Renal cortical epithelial cell (primary cell): ENCODE measurements at regions not wholly inside any gene's neighbourhood (a gene's known extent, or its start where the extent isn't known, plus 50 kb on each side); places are given as distances from the start of the nearest gene placed in this dataset.

Experiments used
- DNase-seq: peaks from one replicate; pipeline ENCODE4 v3.0.0-alpha.2; 2011; ENCODE audit warnings: low read depth

GRCh38 chr10:89095701-89096391 is 105.2 kb downstream of the FAS start:
- DNase-seq = no peak

DNA sequence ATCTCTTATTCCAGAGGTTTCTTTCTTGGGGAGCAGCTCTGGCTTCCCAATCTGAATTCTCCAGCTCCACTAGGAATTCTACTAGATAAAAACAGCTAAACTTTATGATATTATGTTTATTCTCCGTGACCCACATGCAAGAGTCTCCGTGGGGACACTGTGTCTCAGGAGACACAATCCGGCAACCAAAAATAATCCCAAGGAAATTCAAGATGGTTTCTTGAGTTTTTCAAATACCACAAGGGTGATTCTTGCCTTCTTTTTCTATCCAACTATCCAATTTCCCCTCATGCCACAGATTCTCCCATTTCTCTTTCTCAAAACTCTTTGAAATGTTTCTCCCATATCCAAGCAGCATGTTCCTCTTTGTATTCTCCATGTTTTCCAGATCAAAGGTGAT is 103.1 kb downstream of the FAS start:
- DNase-seq = no peak

- DNase-seq = no peak
Measured at GRCh38 chr10:89092981-89093380, 102.4 kb downstream of the FAS start.

- no peak for DNase-seq
Measured at GRCh38 chr10:89092439-89092838, 101.8 kb downstream of the FAS start.

GRCh38 chr10:89091496-89091895 is 100.9 kb downstream of the FAS start:
- DNase-seq = peak; percentile 22

DNA sequence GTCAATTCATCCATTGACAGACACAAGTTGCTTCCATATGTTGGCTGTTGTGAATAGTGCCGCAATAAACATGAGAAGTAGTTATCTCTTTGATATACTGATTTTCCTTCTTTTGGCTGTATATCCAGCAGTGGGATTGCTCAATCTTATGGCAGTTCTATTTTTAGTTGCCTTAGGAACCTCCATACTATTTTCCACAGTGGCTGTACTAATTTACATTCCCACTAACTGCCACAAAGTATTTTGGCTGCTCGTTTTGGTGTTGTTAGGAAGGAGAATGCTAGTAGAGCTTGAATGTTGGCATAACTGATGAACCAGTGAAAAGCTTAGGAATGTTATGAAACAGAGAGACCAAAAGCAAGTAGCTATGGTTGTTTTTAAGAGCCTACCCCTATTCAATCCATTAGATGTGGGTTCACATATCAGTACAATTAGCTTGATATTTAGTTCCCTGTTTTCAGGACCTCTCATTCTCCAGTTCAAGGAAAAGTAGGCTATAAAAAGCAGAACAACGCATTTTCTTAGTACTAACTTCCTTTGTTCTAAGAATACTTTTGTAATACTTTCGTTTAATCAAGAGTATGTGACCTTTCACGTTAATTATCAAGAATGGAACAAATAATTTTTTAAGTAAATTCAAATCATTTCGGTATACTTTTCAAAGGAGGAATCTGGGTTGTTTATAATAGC is 100.3 kb downstream of the FAS start:
- peak; percentile 42 for DNase-seq

DNA sequence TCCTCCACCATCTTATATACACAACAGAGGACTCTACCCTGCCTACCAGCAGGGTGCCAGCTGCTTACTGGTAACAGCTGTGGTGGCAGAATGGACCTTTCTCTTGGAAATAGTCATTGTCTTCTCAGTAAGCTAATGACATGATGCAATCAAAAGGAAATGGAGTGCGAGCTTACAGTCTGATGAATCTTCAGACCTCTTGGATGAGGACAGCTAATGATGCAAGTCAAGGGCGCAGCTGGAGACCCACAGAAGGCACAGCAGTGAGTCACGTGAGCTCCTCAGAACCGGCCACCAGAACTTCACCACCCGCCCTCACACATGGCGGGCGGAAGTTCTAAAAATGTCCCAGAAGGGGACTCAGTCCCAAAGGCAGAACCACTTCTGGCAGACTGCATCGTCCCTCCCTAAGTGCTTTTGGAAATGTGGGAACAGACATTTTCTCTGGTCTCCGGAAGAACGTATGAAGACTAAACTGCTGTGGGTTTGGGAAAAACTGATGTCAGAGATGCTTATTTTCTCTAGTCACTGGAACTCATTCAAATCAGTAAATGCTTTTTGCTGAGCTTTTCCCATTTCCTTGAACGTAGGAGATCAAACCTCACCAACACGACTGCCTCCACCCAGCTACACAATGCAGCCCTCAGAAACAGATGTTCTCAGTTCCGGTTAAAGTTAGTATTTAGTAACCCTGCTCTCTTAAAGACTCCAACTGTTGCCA is 96.4 kb downstream of the FAS start:
- DNase-seq = peak; percentile 42

- DNase-seq = peak; percentile 48
Measured at GRCh38 chr10:89085153-89085552, 94.6 kb downstream of the FAS start.

- no peak for DNase-seq
Measured at GRCh38 chr10:89082086-89082485, 91.5 kb downstream of the FAS start.

DNA sequence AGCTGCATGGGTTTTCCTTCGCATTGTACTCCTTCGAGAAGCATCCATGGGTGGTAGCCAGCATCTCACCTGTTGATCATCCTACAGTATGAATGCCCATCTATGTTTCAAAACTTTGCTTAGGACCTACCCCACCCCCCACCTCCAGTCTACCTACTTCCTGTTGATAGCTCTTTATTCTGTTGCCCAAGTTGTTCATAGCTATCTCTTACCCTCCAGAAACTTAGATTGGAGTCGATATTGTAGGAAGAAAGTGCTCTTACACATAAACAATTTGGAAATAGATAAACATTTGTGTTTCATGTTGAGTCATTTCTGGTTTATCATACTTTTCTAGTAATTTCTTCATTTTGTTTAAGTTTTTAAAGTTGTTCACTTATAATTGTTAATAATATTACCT is 90.1 kb downstream of the FAS start:
- DNase-seq = no peak

GRCh38 chr10:89079961-89080360 is 89.4 kb downstream of the FAS start:
- no peak for DNase-seq

GRCh38 chr10:89078724-89079672 is 88.4 kb downstream of the FAS start:
- no peak for DNase-seq

- DNase-seq = no peak
Measured at GRCh38 chr10:89076120-89076519, 85.5 kb downstream of the FAS start.

GRCh38 chr10:89075631-89076030 is 85.0 kb downstream of the FAS start:
- DNase-seq = no peak

GRCh38 chr10:89074120-89074519 is 83.5 kb downstream of the FAS start:
- DNase-seq = no peak

GRCh38 chr10:89073719-89074118 is 83.1 kb downstream of the FAS start:
- DNase-seq = no peak

DNA sequence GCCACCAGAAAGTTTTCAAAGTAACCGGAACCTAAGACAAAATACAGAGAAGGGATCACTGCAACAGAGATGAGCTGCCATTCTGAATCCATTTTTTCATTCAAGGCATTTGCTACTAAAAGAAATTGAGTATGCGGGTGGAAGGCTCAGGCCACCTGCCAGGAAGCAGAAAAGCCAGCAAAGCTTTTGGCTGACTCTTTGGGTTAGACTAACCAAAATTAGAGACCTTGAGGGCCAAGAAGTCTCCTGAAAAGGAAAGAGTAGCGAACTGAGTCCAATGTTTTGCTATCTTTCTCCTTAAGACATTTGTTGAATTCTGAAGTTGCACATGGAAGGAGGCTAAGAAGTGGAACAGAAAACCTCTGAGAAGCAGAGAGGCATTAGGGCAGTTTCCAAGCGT is 79.0 kb downstream of the FAS start:
- DNase-seq = no peak
